ENCODE measurements at regions not wholly inside any gene's neighbourhood (a gene's known extent, or its start where the extent isn't known, plus 50 kb on each side); places are given as distances from the start of the nearest gene placed in this dataset.

DNA sequence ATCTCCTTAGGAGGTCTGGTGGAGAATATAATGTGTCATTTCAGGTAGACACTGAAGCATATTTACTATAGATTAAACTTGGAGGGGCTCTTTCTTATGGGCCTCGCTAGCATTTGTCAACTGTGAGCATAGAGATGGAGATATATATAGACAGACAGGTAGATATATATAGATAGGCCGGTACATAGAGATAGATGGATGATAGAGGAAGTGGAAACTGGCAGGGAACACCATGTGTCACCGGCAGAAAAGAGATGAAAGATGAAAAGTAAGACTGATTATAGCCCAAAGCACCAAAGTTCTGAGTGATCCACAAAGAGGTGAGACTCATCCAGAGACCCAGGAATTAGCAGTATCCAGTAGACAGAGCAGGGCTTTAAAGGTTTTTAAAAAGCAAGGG lies 268.1 kb downstream of the FBXW7 start:
- no peak for TF ChIP-seq POLR2A (IDR thresholded peaks at IDR 0.05)
- TF ChIP-seq, protein P1, sequence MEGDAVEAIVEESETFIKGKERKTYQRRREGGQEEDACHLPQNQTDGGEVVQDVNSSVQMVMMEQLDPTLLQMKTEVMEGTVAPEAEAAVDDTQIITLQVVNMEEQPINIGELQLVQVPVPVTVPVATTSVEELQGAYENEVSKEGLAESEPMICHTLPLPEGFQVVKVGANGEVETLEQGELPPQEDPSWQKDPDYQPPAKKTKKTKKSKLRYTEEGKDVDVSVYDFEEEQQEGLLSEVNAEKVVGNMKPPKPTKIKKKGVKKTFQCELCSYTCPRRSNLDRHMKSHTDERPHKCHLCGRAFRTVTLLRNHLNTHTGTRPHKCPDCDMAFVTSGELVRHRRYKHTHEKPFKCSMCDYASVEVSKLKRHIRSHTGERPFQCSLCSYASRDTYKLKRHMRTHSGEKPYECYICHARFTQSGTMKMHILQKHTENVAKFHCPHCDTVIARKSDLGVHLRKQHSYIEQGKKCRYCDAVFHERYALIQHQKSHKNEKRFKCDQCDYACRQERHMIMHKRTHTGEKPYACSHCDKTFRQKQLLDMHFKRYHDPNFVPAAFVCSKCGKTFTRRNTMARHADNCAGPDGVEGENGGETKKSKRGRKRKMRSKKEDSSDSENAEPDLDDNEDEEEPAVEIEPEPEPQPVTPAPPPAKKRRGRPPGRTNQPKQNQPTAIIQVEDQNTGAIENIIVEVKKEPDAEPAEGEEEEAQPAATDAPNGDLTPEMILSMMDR (IDR thresholded peaks at IDR 0.05): no peak
